K562 (cell line): ENCODE measurements at regions not wholly inside any gene's neighbourhood (a gene's known extent, or its start where the extent isn't known, plus 50 kb on each side); places are given as distances from the start of the nearest gene placed in this dataset.

Source experiments
- ATAC-seq: fragments of 200-7000 bp; cut with Tn5 transposase; 3 replicates; pipeline ENCODE4 v1.9.1; 2020; ENCODE audit warnings: moderate library complexity
- BruUV-seq: library from RNA; stranded (reverse); fragments of 400-500 nt; replicated peaks from 2 replicates; lab custom pipeline; 2021; lab: Mats Ljungman, UMichigan
- CTCF ChIA-PET: fragments of 300-600 bp; formaldehyde crosslinking; extraction: SDS; loops from one replicate; lab custom pipeline; 2021; ENCODE audit warnings: low intra/inter-chr PET ratio; lab: Yijun Ruan, JAX
- POLR2A ChIA-PET: fragments of 300-600, 350-650 bp; sonication (Branson Sonifier 250); formaldehyde crosslinking; extraction: SDS; loops from one replicate; lab custom pipeline; 2021; ENCODE audit warnings: antibody characterized with exemption, inconsistent platforms; lab: Yijun Ruan, JAX
- DNase-seq, 4 experiments: peaks; one replicate each; pipeline versions ENCODE4 v3.0.0 to v3.0.0-alpha.2; 2011 to 2018; ENCODE audit warnings: low spot score in 3 of 4, mixed read lengths in 3 of 4; ENCODE audit errors: extremely low read depth in 1 of 4
- FAIRE-seq: peaks from 2 replicates; lab custom pipeline; 2011; peaks lifted over from hg19 to GRCh38; lab: Jason Lieb, UNC
- H2AFZ ChIP-seq: 2 replicates; pipeline ENCODE4 v1.6.0; 2011; ENCODE audit warnings: low read depth, low read length, control low read depth, inconsistent platforms
- H3K27ac ChIP-seq: fragments of 200-600 bp; 3 replicates; pipeline ENCODE4 v1.8.0; 2011; ENCODE audit warnings: low read depth, mild to moderate bottlenecking, control low read depth, inconsistent platforms, low read length, moderate library complexity, mixed read lengths; ENCODE audit errors: extremely low read depth
- H3K27me3 ChIP-seq, 2 experiments: fragments of 300-600 bp in 1 of 2; 2 replicates in 1 of 2; 3 replicates in 1 of 2; pipeline versions ENCODE4 v1.6.0 to v1.8.0; 2011; ENCODE audit warnings: inconsistent platforms in 2 of 2, low read length in 2 of 2, mild to moderate bottlenecking in 1 of 2, mixed read lengths in 1 of 2, moderate library complexity in 1 of 2; ENCODE audit not compliant: control insufficient read depth in 2 of 2, insufficient read depth in 2 of 2
- H3K36me3 ChIP-seq: fragments of 300-600 bp; 3 replicates; pipeline ENCODE4 v1.8.0; 2011; ENCODE audit warnings: mild to moderate bottlenecking, low read length, inconsistent platforms; ENCODE audit not compliant: control insufficient read depth, insufficient read depth
- H3K4me1 ChIP-seq, 2 experiments: fragments of 200-600 bp in 1 of 2; replicated peaks in 1 of 2; 2 replicates in 1 of 2; 3 replicates in 1 of 2; pipeline versions ENCODE4 v1.5.1 to v1.8.0; 2011; ENCODE audit warnings: inconsistent platforms in 2 of 2, low read length in 2 of 2, mild to moderate bottlenecking in 1 of 2, mixed read lengths in 1 of 2, moderate library complexity in 1 of 2; ENCODE audit not compliant: control insufficient read depth in 2 of 2, insufficient read depth in 2 of 2
- H3K4me2 ChIP-seq: 2 replicates; pipeline ENCODE4 v1.6.1; 2011; ENCODE audit warnings: low read length, control low read depth, inconsistent platforms, mixed read lengths; ENCODE audit not compliant: insufficient read depth
- H3K4me3 ChIP-seq: fragments of 200-600 bp; sonication (generic), shearing (Covaris generic); 2 replicates; pipeline ENCODE4 v1.5.1; 2016; ENCODE audit warnings: control low read depth, inconsistent platforms
- H3K79me2 ChIP-seq: fragments of 200-600 bp; 3 replicates; pipeline ENCODE4 v1.8.0; 2011; ENCODE audit warnings: low read length, inconsistent platforms; ENCODE audit not compliant: control insufficient read depth, insufficient read depth
- H3K9ac ChIP-seq, 2 experiments: 2 replicates each; pipeline versions ENCODE4 v1.6.0 to v1.6.1; 2011; ENCODE audit warnings: low read depth in 2 of 2, low read length in 2 of 2, control low read depth in 1 of 2, inconsistent platforms in 1 of 2, mild to moderate bottlenecking in 1 of 2, mixed read lengths in 1 of 2; ENCODE audit not compliant: insufficient read depth in 1 of 2
- H3K9me1 ChIP-seq: one replicate; pipeline ENCODE4 v1.6.0; 2011; ENCODE audit warnings: inconsistent platforms, mild to moderate bottlenecking, low read length, moderate library complexity; ENCODE audit not compliant: control insufficient read depth, insufficient read depth
- H3K9me3 ChIP-seq: replicated peaks from 2 replicates; pipeline ENCODE4 v1.5.1; 2011; ENCODE audit warnings: low read depth, low read length, inconsistent platforms; ENCODE audit not compliant: control insufficient read depth, insufficient read depth
- H4K20me1 ChIP-seq: replicated peaks from 2 replicates; pipeline ENCODE4 v1.6.1; 2011; ENCODE audit warnings: low read length, inconsistent platforms, mixed read lengths; ENCODE audit not compliant: control insufficient read depth, insufficient read depth
- CREB3 ChIP-seq: fragments of 450-650 bp; conservative IDR thresholded peaks from 2 replicates; pipeline ENCODE4 v1.6.1; 2016; ENCODE audit warnings: missing genetic modification characterization, low read depth, mild to moderate bottlenecking, missing compliant biosample characterization, moderate library complexity
- CUX1 ChIP-seq: fragments of 200-800 bp; sonication (Bioruptor generic); IDR thresholded peaks from 2 replicates; pipeline ENCODE4 v1.6.1; 2016; ENCODE audit warnings: missing genetic modification characterization, missing compliant biosample characterization
- FOS ChIP-seq: IDR thresholded peaks from 3 replicates; pipeline ENCODE4 v1.6.1; 2011; ENCODE audit not compliant: insufficient read length; ENCODE audit errors: extremely low read depth
- GATAD2B ChIP-seq: fragments of 450-650 bp; IDR thresholded peaks from 2 replicates; pipeline ENCODE4 v1.6.1; 2017; ENCODE audit warnings: mild to moderate bottlenecking, borderline replicate concordance
- NFATC3 ChIP-seq: fragments of 450-650 bp; IDR thresholded peaks from 2 replicates; pipeline ENCODE4 v1.6.1; 2017; ENCODE audit warnings: mild to moderate bottlenecking
- RBM39 ChIP-seq: fragments of 200-400 bp; formaldehyde crosslinking; optimal IDR thresholded peaks from 2 replicates; pipeline ENCODE3; 2018; ENCODE audit warnings: low read depth, low read length
- SMARCA4 ChIP-seq: fragments of 450-650 bp; IDR thresholded peaks from 2 replicates; pipeline ENCODE4 v1.6.1; 2016
- SRSF3 ChIP-seq: fragments of 200-400 bp; formaldehyde crosslinking; IDR thresholded peaks from 2 replicates; pipeline ENCODE4 v1.6.1; 2016; ENCODE audit warnings: mild to moderate bottlenecking, low read length, moderate library complexity; ENCODE audit not compliant: insufficient read depth
- VEZF1 ChIP-seq: fragments of 200-800 bp; sonication (Bioruptor generic); IDR thresholded peaks from 2 replicates; pipeline ENCODE4 v1.6.1; 2017; ENCODE audit warnings: missing genetic modification characterization, missing compliant biosample characterization
- ZBTB34 ChIP-seq: fragments of 250-450 bp; sonication (Bioruptor Pico); IDR thresholded peaks from 2 replicates; pipeline ENCODE4 v1.8.0; 2021; ENCODE audit warnings: mild to moderate bottlenecking, moderate library complexity
- ZNF583 ChIP-seq: fragments of 250-450 bp; sonication (Bioruptor Pico); IDR thresholded peaks from 2 replicates; pipeline ENCODE4 v1.4.0; 2020
- ZNF740 ChIP-seq, 3 experiments: fragments of 200-800 bp in 1 of 3; sonication (Bioruptor generic) in 1 of 3; sonication (generic) in 1 of 3; formaldehyde crosslinking in 1 of 3; IDR thresholded peaks; 2 replicates each; pipeline versions ENCODE4 v1.6.1 to v1.8.0; 2016 to 2022; ENCODE audit warnings: mild to moderate bottlenecking in 2 of 3, missing compliant biosample characterization in 2 of 3, missing genetic modification characterization in 2 of 3, missing genetic modification reagents in 1 of 3
- ZSCAN29 ChIP-seq: fragments of 450-650 bp; IDR thresholded peaks from 2 replicates; pipeline ENCODE4 v1.6.1; 2017
- WGBS: fragments of 100-300 bp; shearing (Covaris generic); methylation state at CpG from one replicate; pipeline ENCODE4 v1.1.6; 2016; ENCODE audit warnings: low coverage, mixed read lengths; ENCODE audit not compliant: insufficient coverage; ENCODE audit errors: missing lambda C conversion rate; 5-methylcytosine and 5-hydroxymethylcytosine counted together
- in situ Hi-C: fragments of 300-500 bp; cut with MboI; formaldehyde crosslinking; loops from 4 replicates; pipeline ENCODE4 v1.15.0; 2018; ENCODE audit warnings: inconsistent platforms, mixed read lengths
- intact Hi-C: fragments of 100-400 bp; cut with micrococcal nuclease; formaldehyde crosslinking; loops from 2 replicates; pipeline ENCODE4 v1.14.2; 2022

- intact Hi-C loops = no loop called here
- WGBS = 0% methylated on average over 1 of the region's 1 CpG
- Histone ChIP-seq H3K27ac (no peak overlapping the region), H3K4me2 (no peak overlapping the region), H4K20me1 (no peaks in the 10 kb centered on the region), H2AFZ (no peak overlapping the region), H3K27me3 (no peaks in the 10 kb centered on the region), H3K4me1 (no peaks in the 10 kb centered on the region), H3K4me3 (no peak overlapping the region), H3K9ac (no peak overlapping the region), H3K36me3 (no peaks in the 10 kb centered on the region), H3K9me1 (no peaks in the 10 kb centered on the region), H3K79me2 (no peaks in the 10 kb centered on the region), H3K9me3 (no peaks in the 10 kb centered on the region; the same call in 1 of the 2 replicates)
- in situ Hi-C loops = no loop called here
- BruUV-seq = no TSS peak
- ATAC-seq (no peak), DNase-seq (no peak), FAIRE-seq (no peak)
- ChIA-PET POLR2A (no interaction called here), CTCF (no interaction called here)
- no peak for TF ChIP-seq ZNF740 (CRISPR knock-in tag; IDR thresholded peaks at IDR 0.05)
- no peak for TF ChIP-seq ZNF740 (tag; IDR thresholded peaks at IDR 0.05)
- TF ChIP-seq NFATC3 = no peak
- TF ChIP-seq SRSF3 = no peak
- TF ChIP-seq ZBTB34 (CRISPR knock-in tag) = no peak
- no peak for TF ChIP-seq VEZF1
- no peak for TF ChIP-seq RBM39
- TF ChIP-seq ZNF583 (CRISPR knock-in tag) = no peak
- TF ChIP-seq CREB3 = no peak
- TF ChIP-seq ZSCAN29 = no peak
- TF ChIP-seq CUX1 (CRISPR knock-in tag) = no peak
- TF ChIP-seq GATAD2B = no peak
- TF ChIP-seq SMARCA4 = no peak
- TF ChIP-seq FOS = no peak
- TF ChIP-seq, all 486 proteins: peak for 0
Measured at GRCh38 chr11:29734287-29734686, 282.5 kb downstream of the KCNA4 start.
